A673 (cell line): ENCODE measurements at regions not wholly inside any gene's neighbourhood (a gene's known extent, or its start where the extent isn't known, plus 50 kb on each side); places are given as distances from the start of the nearest gene placed in this dataset.

Experiments
- BruUV-seq: library from RNA; stranded (reverse); fragments of 400-500 nt; replicated peaks from 2 replicates; lab custom pipeline; 2021; lab: Mats Ljungman, UMichigan
- CTCF ChIA-PET: fragments of 300-600 bp; sonication (Branson Sonifier 250); formaldehyde crosslinking; loops from one replicate; lab custom pipeline; 2022; ENCODE audit warnings: antibody characterized with exemption; lab: Charles Lee
- POLR2A ChIA-PET: fragments of 300-600 bp; sonication (Branson Sonifier 250); formaldehyde crosslinking; loops from one replicate; lab custom pipeline; 2022; ENCODE audit warnings: antibody characterized with exemption; ENCODE audit not compliant: low non-redundant PET; lab: Charles Lee
- DNase-seq: peaks from one replicate; pipeline ENCODE4 v3.0.0-alpha.2; 2015; ENCODE audit warnings: low spot score
- H3K27ac ChIP-seq: fragments of 200-600 bp; sonication (generic); 2 replicates; pipeline ENCODE4 v1.5.1; 2016; ENCODE audit warnings: mixed run types, low read depth, mild to moderate bottlenecking, mixed read lengths, antibody characterized with exemption, low read length; ENCODE audit not compliant: poor library complexity, severe bottlenecking
- H3K27me3 ChIP-seq: fragments of 200-600 bp; sonication (generic); replicated peaks from 2 replicates; pipeline ENCODE4 v1.6.1; 2017; ENCODE audit warnings: mixed run types, low read depth, mild to moderate bottlenecking, mixed read lengths, antibody characterized with exemption, low read length; ENCODE audit not compliant: insufficient read depth, poor library complexity
- H3K36me3 ChIP-seq: fragments of 200-600 bp; sonication (generic); 2 replicates; pipeline ENCODE4 v1.6.1; 2016; ENCODE audit warnings: mixed run types, mild to moderate bottlenecking, mixed read lengths, antibody characterized with exemption, low read length; ENCODE audit not compliant: insufficient read depth, poor library complexity, severe bottlenecking
- H3K4me1 ChIP-seq: fragments of 200-600 bp; sonication (generic); 2 replicates; pipeline ENCODE4 v1.6.1; 2017; ENCODE audit warnings: mixed run types, mild to moderate bottlenecking, mixed read lengths, antibody characterized with exemption, low read length; ENCODE audit not compliant: insufficient read depth, poor library complexity, severe bottlenecking
- H3K4me3 ChIP-seq: fragments of 200-600 bp; sonication (generic); 2 replicates; pipeline ENCODE4 v1.5.1; 2016; ENCODE audit warnings: low read depth, mixed run types, mild to moderate bottlenecking, mixed read lengths, low read length; ENCODE audit not compliant: poor library complexity, severe bottlenecking
- H3K9me3 ChIP-seq: fragments of 200-600 bp; sonication (generic); 2 replicates; pipeline ENCODE4 v1.6.1; 2016; ENCODE audit warnings: mixed run types, low read depth, mild to moderate bottlenecking, mixed read lengths, antibody characterized with exemption, low read length; ENCODE audit not compliant: poor library complexity, severe bottlenecking
- CTCF ChIP-seq: fragments of 300-800, 200-600 bp; sonication (generic); conservative IDR thresholded peaks from 2 replicates; pipeline ENCODE4 v1.5.1; 2017; ENCODE audit warnings: low read depth, mild to moderate bottlenecking, antibody characterized with exemption, low read length, moderate library complexity, mixed read lengths
- EZH2 ChIP-seq: fragments of 200-600 bp; sonication (generic); IDR thresholded peaks from 2 replicates; pipeline ENCODE4 v1.6.1; 2017; ENCODE audit warnings: borderline replicate concordance, low read depth, mild to moderate bottlenecking, mixed read lengths, antibody characterized with exemption, low read length; ENCODE audit not compliant: poor library complexity, severe bottlenecking
- intact Hi-C: fragments of 100-400 bp; cut with micrococcal nuclease; formaldehyde crosslinking; loops from one replicate; pipeline ENCODE4 v1.10.0; 2022; ENCODE audit not compliant: unreplicated experiment

GRCh38 chr20:40196846-40197436, 492.1 kb downstream of the MAFB start:
- POLR2A ChIA-PET, result no interaction called here
- CTCF ChIA-PET, result no interaction called here
- TF ChIP-seq CTCF (no peak), EZH2 (no peak)
- no TSS peak for BruUV-seq
- Histone ChIP-seq H3K4me1 (no peaks in the 10 kb centered on the region), H3K36me3 (no peaks in the 10 kb centered on the region), H3K4me3 (no peak overlapping the region), H3K9me3 (no peaks in the 10 kb centered on the region), H3K27ac (no peak overlapping the region), H3K27me3 (no peaks in the 10 kb centered on the region)
- DNase-seq, result no peak
- intact Hi-C loops, result no loop called here

- Histone ChIP-seq H3K36me3 (no peaks in the 10 kb centered on the region), H3K9me3 (no peaks in the 10 kb centered on the region), H3K4me3 (no peak overlapping the region), H3K27ac (no peak overlapping the region), H3K27me3 (no peaks in the 10 kb centered on the region), H3K4me1 (no peaks in the 10 kb centered on the region)
- DNase-seq, result no peak
- TF ChIP-seq EZH2 (no peak), CTCF (no peak)
- intact Hi-C loops, result no loop called here
- CTCF ChIA-PET, result no interaction called here
- POLR2A ChIA-PET, result no interaction called here
- no TSS peak for BruUV-seq
Measured at GRCh38 chr20:40195742-40196141, 493.3 kb downstream of the MAFB start.

- Histone ChIP-seq H3K4me1 (no peaks in the 10 kb centered on the region), H3K27ac (no peak overlapping the region), H3K4me3 (no peak overlapping the region), H3K9me3 (no peaks in the 10 kb centered on the region), H3K36me3 (no peaks in the 10 kb centered on the region), H3K27me3 (no peaks in the 10 kb centered on the region)
- POLR2A ChIA-PET, result no interaction called here
- intact Hi-C loops, result no loop called here
- DNase-seq, result no peak
- CTCF ChIA-PET, result no interaction called here
- no TSS peak for BruUV-seq
- TF ChIP-seq CTCF, result no peak
- no peak for TF ChIP-seq EZH2
Measured at GRCh38 chr20:40192529-40192928, 496.5 kb downstream of the MAFB start.
